ENCODE measurements at regions not wholly inside any gene's neighbourhood (a gene's known extent, or its start where the extent isn't known, plus 50 kb on each side); places are given as distances from the start of the nearest gene placed in this dataset.
"Not testable (repeated sequence)": the region's sequence is repeated elsewhere in the genome, so short reads cannot be mapped to it uniquely, and the experiment has no call there.

DNA sequence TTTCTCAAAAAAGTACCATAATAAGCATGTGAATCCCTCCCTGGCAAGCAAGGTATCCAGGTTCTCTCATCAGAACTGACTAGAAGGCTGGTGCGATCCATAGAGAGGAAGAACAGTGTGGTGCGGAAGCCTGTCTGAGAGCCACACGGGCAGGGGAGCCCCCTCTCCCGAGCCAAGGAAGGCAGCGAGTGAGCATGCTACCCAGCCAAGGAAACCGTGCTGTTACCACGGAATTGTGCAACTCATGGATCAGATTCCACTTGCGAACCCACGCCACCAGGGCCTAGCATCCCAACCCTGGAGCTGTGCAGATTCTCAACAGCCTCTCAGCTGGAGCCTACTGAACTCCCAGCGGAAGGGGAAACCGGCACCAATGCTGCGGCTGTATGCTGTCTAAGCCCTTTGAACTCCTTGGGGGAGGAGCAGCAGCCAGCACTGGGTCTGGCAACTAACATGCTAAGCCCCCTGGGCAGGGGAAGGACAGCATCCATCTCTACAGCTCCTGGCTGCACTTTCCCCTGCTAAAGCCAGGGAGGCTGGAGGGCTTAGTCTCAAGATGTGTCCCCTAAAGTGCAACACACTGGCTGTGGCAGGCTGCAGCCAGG lies 823.1 kb downstream of the EPHA4 start:
- ATAC-seq, result no peak
- intact Hi-C loops (cut with DNase I), result no loop called here

DNA sequence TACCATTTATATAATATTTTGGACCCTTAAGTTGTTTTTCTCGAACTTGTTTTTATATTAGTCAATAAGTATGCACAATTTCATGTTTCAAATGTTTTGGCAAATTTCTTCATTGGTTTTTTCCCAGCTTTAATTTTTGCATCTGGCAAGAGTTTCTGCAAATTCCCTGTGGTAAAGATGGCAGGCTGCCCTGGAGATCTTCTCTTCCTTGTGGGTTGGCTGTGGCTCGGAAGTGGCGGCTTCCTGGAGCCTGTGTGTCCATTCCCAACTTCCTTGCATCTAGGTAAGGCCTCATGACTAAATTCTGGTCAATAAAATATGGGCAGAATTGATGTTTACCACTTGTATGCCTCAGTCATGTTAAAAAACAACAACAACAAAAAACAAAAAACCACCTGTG lies 818.6 kb downstream of the EPHA4 start:
- H3K4me1 ChIP-seq, result peaks cover 0 to 3% (median 0%) of the 10 kb centered on the region in 9 donors
- ATAC-seq, result no peak
- H3K27me3 ChIP-seq, result no peaks in the 10 kb centered on the region
- no peaks in the 10 kb centered on the region for H3K36me3 ChIP-seq
- H3K9me3 ChIP-seq, result peaks cover 0 to 13% (median 0%) of the 10 kb centered on the region in 11 donors
- WGBS, 2 donors, result 69 to 83% methylated on average over 3 of the region's 3 CpGs
- H3K27ac ChIP-seq, result no peak overlapping the region
- no peak overlapping the region for H3K4me3 ChIP-seq
- TF ChIP-seq, protein P1, sequence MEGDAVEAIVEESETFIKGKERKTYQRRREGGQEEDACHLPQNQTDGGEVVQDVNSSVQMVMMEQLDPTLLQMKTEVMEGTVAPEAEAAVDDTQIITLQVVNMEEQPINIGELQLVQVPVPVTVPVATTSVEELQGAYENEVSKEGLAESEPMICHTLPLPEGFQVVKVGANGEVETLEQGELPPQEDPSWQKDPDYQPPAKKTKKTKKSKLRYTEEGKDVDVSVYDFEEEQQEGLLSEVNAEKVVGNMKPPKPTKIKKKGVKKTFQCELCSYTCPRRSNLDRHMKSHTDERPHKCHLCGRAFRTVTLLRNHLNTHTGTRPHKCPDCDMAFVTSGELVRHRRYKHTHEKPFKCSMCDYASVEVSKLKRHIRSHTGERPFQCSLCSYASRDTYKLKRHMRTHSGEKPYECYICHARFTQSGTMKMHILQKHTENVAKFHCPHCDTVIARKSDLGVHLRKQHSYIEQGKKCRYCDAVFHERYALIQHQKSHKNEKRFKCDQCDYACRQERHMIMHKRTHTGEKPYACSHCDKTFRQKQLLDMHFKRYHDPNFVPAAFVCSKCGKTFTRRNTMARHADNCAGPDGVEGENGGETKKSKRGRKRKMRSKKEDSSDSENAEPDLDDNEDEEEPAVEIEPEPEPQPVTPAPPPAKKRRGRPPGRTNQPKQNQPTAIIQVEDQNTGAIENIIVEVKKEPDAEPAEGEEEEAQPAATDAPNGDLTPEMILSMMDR (IDR thresholded peaks at IDR 0.05), result no peak
- intact Hi-C loops (cut with DNase I), result no loop called here
- no peak for DNase-seq

More for the DNA sequence above, 823.1 kb downstream of the EPHA4 start:
- TF ChIP-seq, protein P1 (IDR thresholded peaks at IDR 0.05), result no peak
- H3K27me3 ChIP-seq, result no peaks in the 10 kb centered on the region
- H3K36me3 ChIP-seq, result no peaks in the 10 kb centered on the region
- H3K9me3 ChIP-seq, result peaks cover 0 to 13% (median 0%) of the 10 kb centered on the region in 11 donors
- H3K27ac ChIP-seq, result no peak overlapping the region
- DNase-seq, result no peak
- no peak overlapping the region for H3K4me3 ChIP-seq
- H3K4me1 ChIP-seq, result peaks cover 0 to 3% (median 0%) of the 10 kb centered on the region in 9 donors
- 74 to 81% methylated on average over 12 of the region's 12 CpGs for WGBS, 2 donors

DNA sequence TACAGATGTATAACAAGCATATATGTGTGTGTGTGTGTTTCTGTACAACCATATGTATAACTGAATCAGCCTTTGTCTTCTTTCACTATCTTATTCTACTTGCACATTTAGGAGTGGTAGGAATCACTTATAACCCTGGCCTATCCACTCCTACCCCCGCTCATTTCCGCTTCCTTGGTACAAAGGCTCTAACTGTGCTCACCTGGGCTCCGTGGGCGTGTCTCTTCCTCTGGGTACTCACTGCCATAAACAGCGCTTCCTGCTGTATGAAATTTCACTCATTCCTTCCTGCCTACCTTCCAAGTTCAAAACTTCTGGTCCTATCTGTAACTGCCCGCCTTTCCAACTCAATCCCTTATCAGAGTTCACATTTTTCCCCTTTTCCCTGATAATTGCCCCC lies 815.5 kb downstream of the EPHA4 start:
- Histone ChIP-seq H3K4me1 (peaks cover 0 to 3% (median 0%) of the 10 kb centered on the region in 9 donors), H3K27me3 (no peaks in the 10 kb centered on the region), H3K36me3 (no peaks in the 10 kb centered on the region), H3K27ac (no peak overlapping the region), H3K4me3 (no peak overlapping the region), H3K9me3 (peaks cover 0 to 4% (median 0%) of the 10 kb centered on the region in 11 donors)
- WGBS, 2 donors, result 79 to 84% methylated on average over 6 of the region's 6 CpGs
- intact Hi-C loops (cut with DNase I), result no loop called here
- TF ChIP-seq, protein P1 (IDR thresholded peaks at IDR 0.05), result no peak
- DNase-seq (no peak), ATAC-seq (no peak)

DNA sequence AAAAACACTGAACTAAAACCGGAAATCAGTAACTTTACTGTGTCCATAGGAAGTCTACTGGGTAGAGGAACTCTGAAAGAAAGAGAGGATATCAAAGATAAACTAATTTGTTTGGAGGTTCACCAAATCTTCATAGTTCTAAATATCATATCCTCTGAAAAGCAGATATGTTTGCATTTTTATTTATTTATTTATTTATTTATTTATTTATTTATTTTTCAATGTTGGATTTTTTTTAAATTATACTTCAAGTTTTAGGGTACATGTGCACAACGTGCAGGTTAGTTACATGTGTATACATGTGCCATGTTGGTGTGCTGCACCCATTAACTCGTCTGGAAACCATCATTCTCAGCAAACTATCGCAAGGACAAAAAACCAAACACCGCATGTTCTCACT lies 813.7 kb downstream of the EPHA4 start:
- H3K27ac ChIP-seq; intact Hi-C loops (cut with DNase I); H3K27me3 ChIP-seq; H3K4me1 ChIP-seq; H3K4me3 ChIP-seq; ATAC-seq; H3K36me3 ChIP-seq; H3K9me3 ChIP-seq; DNase-seq: not testable (repeated sequence)
- 91 to 93% methylated on average over 5 of the region's 5 CpGs for WGBS, 2 donors

DNA sequence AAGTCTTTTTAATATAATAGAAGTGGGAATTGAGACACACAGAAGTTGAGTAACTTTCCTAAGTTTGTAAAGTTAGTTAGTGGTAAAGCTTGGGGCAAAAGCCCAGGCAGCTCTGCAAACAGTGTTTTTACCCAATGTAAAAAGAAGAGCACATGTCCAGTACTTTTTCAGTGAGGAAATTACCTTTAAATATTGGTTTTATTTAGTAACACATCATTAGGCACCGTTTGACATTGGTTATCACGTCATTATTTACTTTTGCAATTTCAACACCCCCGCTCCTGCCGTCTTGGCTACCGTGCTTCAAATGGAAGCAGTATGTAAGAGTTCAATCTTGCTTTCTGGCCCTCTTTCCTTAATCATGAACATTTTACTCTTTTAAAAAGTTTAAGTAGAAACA lies 807.9 kb downstream of the EPHA4 start:
- WGBS, 2 donors, result 69 to 76% methylated on average over 5 of the region's 5 CpGs
- H3K36me3 ChIP-seq, result no peaks in the 10 kb centered on the region
- TF ChIP-seq, protein P1 (IDR thresholded peaks at IDR 0.05), result no peak

More for the DNA sequence above, 807.9 kb downstream of the EPHA4 start:
- Histone ChIP-seq H3K27me3 (peaks cover 0 to 3% (median 0%) of the 10 kb centered on the region in 7 donors), H3K4me3 (no peak overlapping the region), H3K27ac (no peak overlapping the region), H3K4me1 (no peaks in the 10 kb centered on the region), H3K9me3 (no peaks in the 10 kb centered on the region)
- no peak for ATAC-seq
- intact Hi-C loops (cut with DNase I), result no loop called here
- DNase-seq, result no peak

Data from heart right ventricle (tissue), 16 donors.